ENCODE measurements at regions not wholly inside any gene's neighbourhood (a gene's known extent, or its start where the extent isn't known, plus 50 kb on each side); places are given as distances from the start of the nearest gene placed in this dataset.

- no peak for DNase-seq (ENCODE audit: low spot score)
These were observed 97.8 kb downstream of the AQP9 start for GRCh38 chr15:58235961-58236360.

GRCh38 chr15:58240191-58240932 is 102.2 kb downstream of the AQP9 start:
- DNase-seq (ENCODE audit: low spot score), result no peak

DNA sequence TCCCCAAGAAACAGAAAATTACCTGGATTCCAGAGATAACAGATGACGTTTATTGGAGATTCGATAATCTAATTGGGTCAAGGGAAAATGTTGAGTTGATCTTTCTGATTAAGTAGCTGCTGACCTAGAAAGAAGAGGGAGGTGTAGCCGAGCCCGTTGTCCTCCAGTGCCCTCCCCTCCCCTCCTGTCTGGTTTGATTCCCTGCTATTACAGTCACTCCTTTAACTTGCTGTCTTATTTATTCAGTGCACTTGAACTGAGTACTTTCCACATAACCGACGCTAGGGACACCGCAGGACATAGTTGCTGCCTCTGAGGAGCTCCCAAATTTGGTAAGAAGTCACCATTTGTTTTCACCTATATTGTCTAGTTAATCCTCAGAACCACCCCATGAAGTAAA is 103.7 kb downstream of the AQP9 start:
- DNase-seq (ENCODE audit: low spot score), result no peak

- no peak for DNase-seq (ENCODE audit: low spot score)
These were observed 104.9 kb downstream of the AQP9 start for GRCh38 chr15:58243070-58243469.

GRCh38 chr15:58244536-58244935 is 106.4 kb downstream of the AQP9 start:
- no peak for DNase-seq (ENCODE audit: low spot score)

- DNase-seq (ENCODE audit: low spot score), result no peak
These were observed 107.9 kb downstream of the AQP9 start for GRCh38 chr15:58246041-58246440.

GRCh38 chr15:58247855-58248842 is 110.0 kb downstream of the AQP9 start:
- peak; percentile 83 for DNase-seq (ENCODE audit: low spot score)

- DNase-seq (ENCODE audit: low spot score), result no peak
These were observed 111.6 kb downstream of the AQP9 start for GRCh38 chr15:58249646-58250312.

DNA sequence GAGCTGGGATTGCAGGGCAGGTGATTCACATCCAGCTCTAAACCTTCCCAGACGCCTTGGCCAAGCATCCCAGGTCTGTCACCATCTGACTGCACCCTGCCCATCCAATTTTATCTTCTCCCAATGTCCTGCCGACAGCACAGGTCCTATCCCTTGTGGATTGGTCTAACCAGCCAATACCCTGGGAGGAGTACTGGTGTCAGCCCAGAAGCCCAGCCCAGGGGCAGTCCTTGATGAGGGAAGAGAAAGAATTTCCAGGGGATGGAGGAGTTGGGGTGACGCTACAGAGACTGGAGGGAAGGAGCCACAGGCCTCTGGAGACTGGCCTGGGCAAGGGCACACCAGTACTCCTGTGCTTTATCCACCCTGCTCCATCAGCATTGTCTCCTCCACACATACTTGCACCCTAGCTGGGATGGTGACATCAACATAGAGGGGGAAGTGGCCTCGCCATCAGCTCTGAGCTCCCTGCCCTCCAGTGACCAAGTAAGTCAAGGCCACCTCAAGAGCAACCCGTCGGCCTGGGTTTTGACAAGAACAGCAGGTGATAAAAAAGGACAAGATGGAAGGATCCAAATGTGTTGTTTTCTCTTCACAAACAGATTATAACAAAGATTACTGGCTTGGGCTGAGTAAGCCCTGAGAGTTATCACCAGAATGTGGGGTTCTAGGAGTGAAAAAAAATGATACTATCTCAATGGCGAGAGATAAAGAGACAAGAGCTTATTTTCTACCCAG is 114.6 kb downstream of the AQP9 start:
- DNase-seq (ENCODE audit: low spot score), result no peak

DNA sequence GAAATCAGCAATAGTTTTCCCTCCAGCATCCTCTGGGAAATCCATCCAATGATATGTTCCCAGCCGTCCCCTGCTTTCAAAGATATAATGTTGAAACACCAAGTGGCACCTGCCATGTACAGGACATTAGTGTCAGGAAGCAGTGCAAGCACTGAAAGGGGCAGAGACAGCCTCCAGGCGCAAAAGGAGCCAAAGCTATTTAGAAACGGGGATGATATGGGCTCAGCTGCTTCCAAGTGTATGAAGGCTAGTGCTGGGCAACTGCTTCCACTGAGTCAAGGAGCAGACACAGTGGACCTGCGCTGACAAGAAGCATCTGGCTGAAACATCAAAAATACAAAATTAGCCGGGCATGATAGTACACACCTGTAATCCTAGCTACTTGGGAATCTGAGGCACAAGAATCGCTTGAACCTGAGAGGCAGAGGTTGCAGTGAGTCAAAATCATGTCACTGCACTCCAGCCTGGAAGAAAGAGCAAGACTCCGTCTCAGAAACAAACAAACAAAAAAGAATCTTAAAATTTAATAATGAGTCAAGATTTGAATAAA is 119.7 kb downstream of the AQP9 start:
- no peak for DNase-seq (ENCODE audit: low spot score)

DNA sequence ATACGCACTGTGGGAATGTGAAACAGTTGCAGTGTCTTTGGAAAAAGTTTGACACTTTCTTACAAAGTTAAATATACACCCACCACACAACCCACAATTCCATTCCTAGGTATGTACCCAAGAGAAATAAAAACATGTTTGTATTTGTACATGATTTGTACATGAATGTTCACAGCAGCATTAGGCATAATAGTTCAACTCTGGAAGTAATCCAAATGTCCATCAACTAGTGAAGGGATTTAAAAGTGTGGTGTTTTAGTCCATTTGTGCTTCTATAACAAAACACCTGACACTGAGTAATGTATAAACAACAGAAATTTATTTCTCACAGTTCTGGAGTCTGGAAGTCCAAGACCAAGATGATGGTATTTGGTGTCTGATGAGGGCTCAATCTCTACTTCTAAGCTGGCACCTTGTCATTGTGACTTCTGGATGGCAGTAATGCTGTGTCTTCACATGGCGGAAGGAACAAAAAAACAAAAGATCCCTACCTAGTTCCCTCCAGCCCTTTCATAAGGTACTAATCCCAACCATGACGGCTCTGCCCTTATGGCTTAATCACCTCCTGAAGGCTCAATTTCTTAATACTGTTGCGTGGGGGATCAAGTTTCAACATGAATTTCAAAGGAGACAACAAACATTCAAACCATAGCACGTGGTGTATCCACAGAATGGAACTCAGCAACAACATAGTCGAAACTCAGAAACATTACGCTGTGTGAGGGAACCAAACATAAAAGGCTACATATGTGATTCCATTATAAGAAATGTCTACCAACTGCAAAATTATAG is 120.5 kb downstream of the AQP9 start:
- DNase-seq (ENCODE audit: low spot score), result no peak

DNA sequence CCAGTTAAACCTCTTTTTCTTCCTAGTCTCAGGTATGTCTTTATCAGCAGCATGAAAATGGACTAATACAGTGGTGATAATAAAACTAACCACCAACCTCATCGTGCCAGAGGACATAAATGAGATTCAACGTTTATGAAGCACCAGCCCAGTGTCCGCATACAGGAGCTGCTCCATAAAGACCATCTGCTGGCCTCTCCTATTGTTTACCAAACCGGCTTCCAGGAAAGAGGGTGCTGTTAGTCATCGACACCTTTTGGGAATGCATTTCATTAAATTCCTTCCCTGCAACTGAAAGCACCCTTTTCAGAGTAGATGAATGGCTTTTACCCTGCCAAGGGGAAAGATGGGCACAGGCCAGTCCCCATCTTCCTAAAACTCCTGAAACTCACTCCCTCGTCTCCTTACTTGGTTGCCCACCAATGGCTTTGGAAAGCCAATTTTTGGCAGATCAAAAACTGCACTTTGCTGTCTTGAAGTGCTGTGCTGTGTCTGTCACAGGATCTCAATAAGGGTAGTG is 122.1 kb downstream of the AQP9 start:
- DNase-seq (ENCODE audit: low spot score), result no peak

DNA sequence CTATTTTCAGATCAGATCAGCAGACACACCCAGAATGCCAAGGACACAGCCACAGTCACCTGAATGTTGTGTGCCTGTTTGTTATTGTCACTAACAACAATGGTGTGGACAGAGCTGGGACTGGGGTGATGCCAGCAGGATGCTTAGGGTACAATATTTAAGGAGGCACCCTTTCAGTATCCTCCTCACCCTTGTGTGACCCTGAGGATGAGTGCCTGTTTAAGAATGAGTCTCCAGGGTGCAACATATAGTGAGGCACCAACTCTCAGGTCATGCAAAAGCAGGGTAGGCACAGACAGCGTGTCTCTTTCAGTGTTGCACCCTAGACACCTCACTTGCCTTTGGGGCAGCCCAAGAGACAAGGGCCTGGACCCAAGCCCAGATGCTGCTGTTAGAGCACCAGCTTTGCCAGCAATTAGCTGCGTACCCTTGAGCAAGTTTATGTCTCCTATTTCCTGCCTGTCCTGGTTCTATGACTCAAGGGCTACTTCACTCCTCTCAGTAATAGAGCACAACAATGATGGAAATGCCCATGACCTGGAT is 122.6 kb downstream of the AQP9 start:
- no peak for DNase-seq (ENCODE audit: low spot score)

- no peak for DNase-seq (ENCODE audit: low spot score)
These were observed 123.2 kb downstream of the AQP9 start for GRCh38 chr15:58261368-58261767.

- no peak for DNase-seq (ENCODE audit: low spot score)
These were observed 126.1 kb downstream of the AQP9 start for GRCh38 chr15:58264053-58264971.

GRCh38 chr15:58267051-58267450 is 128.9 kb downstream of the AQP9 start:
- DNase-seq (ENCODE audit: low spot score), result no peak

- no peak for DNase-seq (ENCODE audit: low spot score)
These were observed 130.6 kb downstream of the AQP9 start for GRCh38 chr15:58268746-58269267.

GRCh38 chr15:58269455-58270414 is 131.6 kb downstream of the AQP9 start:
- peak; percentile 80 for DNase-seq (ENCODE audit: low spot score)

Measured in Ammon's horn (tissue), 1 donor.